ENCODE measurements at regions not wholly inside any gene's neighbourhood (a gene's known extent, or its start where the extent isn't known, plus 50 kb on each side); places are given as distances from the start of the nearest gene placed in this dataset.

- no peak overlapping the region for H3K4me3 ChIP-seq
- H3K36me3 ChIP-seq = no peaks in the 10 kb centered on the region
- TF ChIP-seq POLR2A (IDR thresholded peaks at IDR 0.05) = no peak
- TF ChIP-seq, protein P1, sequence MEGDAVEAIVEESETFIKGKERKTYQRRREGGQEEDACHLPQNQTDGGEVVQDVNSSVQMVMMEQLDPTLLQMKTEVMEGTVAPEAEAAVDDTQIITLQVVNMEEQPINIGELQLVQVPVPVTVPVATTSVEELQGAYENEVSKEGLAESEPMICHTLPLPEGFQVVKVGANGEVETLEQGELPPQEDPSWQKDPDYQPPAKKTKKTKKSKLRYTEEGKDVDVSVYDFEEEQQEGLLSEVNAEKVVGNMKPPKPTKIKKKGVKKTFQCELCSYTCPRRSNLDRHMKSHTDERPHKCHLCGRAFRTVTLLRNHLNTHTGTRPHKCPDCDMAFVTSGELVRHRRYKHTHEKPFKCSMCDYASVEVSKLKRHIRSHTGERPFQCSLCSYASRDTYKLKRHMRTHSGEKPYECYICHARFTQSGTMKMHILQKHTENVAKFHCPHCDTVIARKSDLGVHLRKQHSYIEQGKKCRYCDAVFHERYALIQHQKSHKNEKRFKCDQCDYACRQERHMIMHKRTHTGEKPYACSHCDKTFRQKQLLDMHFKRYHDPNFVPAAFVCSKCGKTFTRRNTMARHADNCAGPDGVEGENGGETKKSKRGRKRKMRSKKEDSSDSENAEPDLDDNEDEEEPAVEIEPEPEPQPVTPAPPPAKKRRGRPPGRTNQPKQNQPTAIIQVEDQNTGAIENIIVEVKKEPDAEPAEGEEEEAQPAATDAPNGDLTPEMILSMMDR (IDR thresholded peaks at IDR 0.05 in 8 of 11, conservative IDR thresholded peaks at IDR 0.05 in 3 of 11) = no peak
- no peak for TF ChIP-seq POLR2AphosphoS5 (IDR thresholded peaks at IDR 0.05)
- no peaks in the 10 kb centered on the region for H3K27me3 ChIP-seq (replicated peaks in 1 of 7)
- H3K27ac ChIP-seq = no peak overlapping the region
- intact Hi-C loops (cut with DNase I; ENCODE audit: low total_unique reads) = no loop called here
- WGBS, 5 donors = 84 to 94% (median 91%) methylated on average over 2 of the region's 2 CpGs
- DNase-seq = no peak
- no peaks in the 10 kb centered on the region for H3K4me1 ChIP-seq
- H3K9me3 ChIP-seq = peaks cover 0 to 43% (median 4%) of the 10 kb centered on the region in 8 donors
Observed at GRCh38 chr7:86155623-86156022, 488.1 kb upstream of the GRM3 start.

DNA sequence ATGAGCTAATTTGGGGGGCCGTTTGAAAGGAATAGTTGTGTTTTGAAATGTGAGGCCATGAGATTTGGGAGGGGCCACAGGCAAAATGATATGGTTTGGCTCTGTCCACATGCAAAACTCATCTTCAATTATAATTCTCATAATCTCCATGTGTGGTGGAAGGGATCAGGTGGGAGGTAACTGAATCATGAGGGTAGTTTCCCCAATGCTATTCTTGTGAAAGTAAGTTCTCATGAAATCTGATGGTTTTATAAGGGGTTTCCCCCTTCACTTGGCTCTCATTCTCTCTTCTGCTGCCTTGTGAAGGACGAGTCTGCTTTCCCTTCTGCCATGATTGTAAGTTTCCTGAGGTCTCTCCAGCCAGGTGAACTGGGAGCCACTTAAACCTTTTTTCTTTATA is 490.8 kb upstream of the GRM3 start:
- no peak overlapping the region for H3K27ac ChIP-seq
- intact Hi-C loops (cut with DNase I; ENCODE audit: low total_unique reads) = no loop called here
- 42 to 67% (median 50%) methylated on average over 2 of the region's 2 CpGs for WGBS, 5 donors

DNA sequence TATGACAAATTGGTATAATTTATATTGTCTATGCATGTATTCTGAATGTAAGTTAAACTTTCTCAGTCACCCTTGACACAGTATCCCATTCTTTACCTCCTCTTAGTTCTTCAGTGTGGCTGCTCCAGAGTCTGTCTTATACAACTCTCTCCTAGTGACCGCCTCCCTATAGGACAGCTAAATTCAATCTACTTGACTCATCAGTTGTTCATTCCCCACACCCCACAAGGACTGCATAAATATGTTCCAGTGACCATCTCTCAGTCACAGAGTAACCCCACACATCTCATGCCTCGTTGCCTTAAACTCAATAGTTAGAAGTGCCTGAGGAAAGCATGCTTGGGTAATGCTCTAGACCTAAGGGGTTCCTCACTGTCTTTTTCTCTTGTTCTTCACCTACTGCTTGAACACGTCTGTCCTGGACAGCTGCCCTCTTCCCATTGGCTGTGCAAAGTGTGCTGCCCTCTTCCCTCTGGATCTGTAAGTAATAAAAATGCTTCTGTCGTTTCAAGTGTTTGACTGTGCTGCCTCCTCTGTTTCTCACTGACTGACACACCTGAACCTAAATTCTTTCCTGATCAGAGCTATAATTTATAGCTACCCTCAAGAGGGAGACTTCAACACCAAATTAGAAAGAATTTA is 494.6 kb upstream of the GRM3 start:
- Histone ChIP-seq H3K4me3 (no peak overlapping the region), H3K36me3 (no peaks in the 10 kb centered on the region), H3K27me3 (replicated peaks in 1 of 7) (no peaks in the 10 kb centered on the region), H3K4me1 (no peaks in the 10 kb centered on the region), H3K27ac (no peak overlapping the region), H3K9me3 (peaks cover 0 to 18% (median 2%) of the 10 kb centered on the region in 8 donors)
- DNase-seq = no peak
- intact Hi-C loops (cut with DNase I; ENCODE audit: low total_unique reads) = no loop called here
- WGBS, 5 donors = 56 to 70% (median 59%) methylated on average over 4 of the region's 4 CpGs
- TF ChIP-seq POLR2AphosphoS5 (IDR thresholded peaks at IDR 0.05) = no peak
- TF ChIP-seq, protein P1 (IDR thresholded peaks at IDR 0.05 in 8 of 11, conservative IDR thresholded peaks at IDR 0.05 in 3 of 11) = no peak
- no peak for TF ChIP-seq POLR2A (IDR thresholded peaks at IDR 0.05)

More for the DNA sequence above, 490.8 kb upstream of the GRM3 start:
- TF ChIP-seq POLR2AphosphoS5 (IDR thresholded peaks at IDR 0.05) (no peak), POLR2A (IDR thresholded peaks at IDR 0.05) (no peak)
- TF ChIP-seq, protein P1 (IDR thresholded peaks at IDR 0.05 in 8 of 11, conservative IDR thresholded peaks at IDR 0.05 in 3 of 11) = no peak
- H3K36me3 ChIP-seq = no peaks in the 10 kb centered on the region
- H3K27me3 ChIP-seq (replicated peaks in 1 of 7) = no peaks in the 10 kb centered on the region
- H3K9me3 ChIP-seq = peaks cover 0 to 25% (median 2%) of the 10 kb centered on the region in 8 donors
- no peak for DNase-seq
- H3K4me1 ChIP-seq = no peaks in the 10 kb centered on the region
- no peak overlapping the region for H3K4me3 ChIP-seq

DNA sequence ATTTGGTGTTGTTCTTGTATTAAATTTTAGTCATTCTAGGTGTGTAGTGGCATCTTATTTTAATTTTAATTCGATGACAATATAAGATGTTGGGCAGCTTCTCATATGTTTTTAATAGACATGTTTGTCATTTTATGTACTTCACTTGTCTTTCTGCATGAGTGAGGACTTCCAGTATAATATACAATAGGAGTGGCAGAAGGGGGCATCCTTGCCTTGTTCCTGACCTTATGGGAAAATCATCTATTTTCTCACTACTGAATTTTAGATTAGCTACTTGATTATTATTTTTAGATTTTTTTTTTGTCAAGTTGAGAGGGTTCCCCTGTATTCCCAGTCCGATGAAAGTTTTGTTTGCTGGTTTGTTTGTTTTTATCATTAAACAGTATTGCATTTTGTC is 495.2 kb upstream of the GRM3 start:
- TF ChIP-seq POLR2A (IDR thresholded peaks at IDR 0.05) = no peak
- no peak for TF ChIP-seq POLR2AphosphoS5 (IDR thresholded peaks at IDR 0.05)
- TF ChIP-seq, protein P1 (IDR thresholded peaks at IDR 0.05 in 8 of 11, conservative IDR thresholded peaks at IDR 0.05 in 3 of 11) = no peak
- H3K9me3 ChIP-seq = peaks cover 0 to 18% (median 2%) of the 10 kb centered on the region in 8 donors
- H3K27me3 ChIP-seq (replicated peaks in 1 of 7) = no peaks in the 10 kb centered on the region
- H3K36me3 ChIP-seq = no peaks in the 10 kb centered on the region
- no peak overlapping the region for H3K27ac ChIP-seq
- H3K4me3 ChIP-seq = no peak overlapping the region
- intact Hi-C loops (cut with DNase I; ENCODE audit: low total_unique reads) = no loop called here
- no peak for DNase-seq
- H3K4me1 ChIP-seq = no peaks in the 10 kb centered on the region
- WGBS, 5 donors = 60 to 70% (median 68%) methylated on average over 2 of the region's 2 CpGs

Measured in spleen (tissue), 11 donors.